GM18511 (cell line): ENCODE measurements at regions not wholly inside any gene's neighbourhood (a gene's known extent, or its start where the extent isn't known, plus 50 kb on each side); places are given as distances from the start of the nearest gene placed in this dataset.
"Not testable (repeated sequence)": the region's sequence is repeated elsewhere in the genome, so short reads cannot be mapped to it uniquely, and the experiment has no call there.

ENCODE experiments used
- ATAC-seq: cut with Tn5 transposase; IDR thresholded peaks from one replicate; pipeline ENCODE4 v1.9.1; 2021; ENCODE audit warnings: mild to moderate bottlenecking, moderate library complexity; ENCODE audit not compliant: unreplicated experiment

GRCh38 chr16:16559179-16559740 lies 180.3 kb downstream of the NPIPA7 start:
- not testable (repeated sequence) for ATAC-seq

- not testable (repeated sequence) for ATAC-seq
Observed at GRCh38 chr16:16561532-16561931, 182.6 kb downstream of the NPIPA7 start.

- not testable (repeated sequence) for ATAC-seq
Observed at GRCh38 chr16:16563962-16564361, 185.0 kb downstream of the NPIPA7 start.

GRCh38 chr16:16565326-16565725 lies 186.4 kb downstream of the NPIPA7 start:
- ATAC-seq, result not testable (repeated sequence)

GRCh38 chr16:16570055-16570454 lies 191.1 kb downstream of the NPIPA7 start:
- ATAC-seq, result not testable (repeated sequence)

- ATAC-seq, result not testable (repeated sequence)
Observed at GRCh38 chr16:16570874-16571273, 191.9 kb downstream of the NPIPA7 start.

GRCh38 chr16:16572130-16572774 lies 193.3 kb downstream of the NPIPA7 start:
- ATAC-seq, result not testable (repeated sequence)

GRCh38 chr16:16577062-16577461 lies 198.1 kb downstream of the NPIPA7 start:
- ATAC-seq, result not testable (repeated sequence)

- ATAC-seq, result no peak
Observed at GRCh38 chr16:16578701-16579100, 199.8 kb downstream of the NPIPA7 start.

GRCh38 chr16:16582916-16583315 lies 204.0 kb downstream of the NPIPA7 start:
- not testable (repeated sequence) for ATAC-seq

GRCh38 chr16:16586073-16586651 lies 207.2 kb downstream of the NPIPA7 start:
- not testable (repeated sequence) for ATAC-seq

GRCh38 chr16:16586969-16587368 lies 208.0 kb downstream of the NPIPA7 start:
- ATAC-seq, result not testable (repeated sequence)

GRCh38 chr16:16588436-16588835 lies 209.5 kb downstream of the NPIPA7 start:
- not testable (repeated sequence) for ATAC-seq

- ATAC-seq, result peak; percentile 45
Observed at GRCh38 chr16:16590654-16591318, 211.8 kb downstream of the NPIPA7 start.

GRCh38 chr16:16593156-16593863 lies 214.4 kb downstream of the NPIPA7 start:
- ATAC-seq, result peak; percentile 52

GRCh38 chr16:16595029-16595718 lies 216.2 kb downstream of the NPIPA7 start:
- peak; percentile 42 for ATAC-seq

GRCh38 chr16:16601239-16601638 lies 222.3 kb downstream of the NPIPA7 start:
- ATAC-seq, result not testable (repeated sequence)

- not testable (repeated sequence) for ATAC-seq
Observed at GRCh38 chr16:16607401-16608082, 228.6 kb downstream of the NPIPA7 start.

- ATAC-seq, result not testable (repeated sequence)
Observed at GRCh38 chr16:16609627-16610026, 230.7 kb downstream of the NPIPA7 start.
